Activated CD4-positive, alpha-beta T cell treated with anti-CD3 and anti-CD28 coated beads for 48 hours (primary cell): ENCODE measurements at regions not wholly inside any gene's neighbourhood (a gene's known extent, or its start where the extent isn't known, plus 50 kb on each side); places are given as distances from the start of the nearest gene placed in this dataset.
"Not testable (repeated sequence)": the region's sequence is repeated elsewhere in the genome, so short reads cannot be mapped to it uniquely, and the experiment has no call there.

Experiments
- DNase-seq: peaks from one replicate; pipeline ENCODE4 v3.0.0-alpha.2; 2020

DNA sequence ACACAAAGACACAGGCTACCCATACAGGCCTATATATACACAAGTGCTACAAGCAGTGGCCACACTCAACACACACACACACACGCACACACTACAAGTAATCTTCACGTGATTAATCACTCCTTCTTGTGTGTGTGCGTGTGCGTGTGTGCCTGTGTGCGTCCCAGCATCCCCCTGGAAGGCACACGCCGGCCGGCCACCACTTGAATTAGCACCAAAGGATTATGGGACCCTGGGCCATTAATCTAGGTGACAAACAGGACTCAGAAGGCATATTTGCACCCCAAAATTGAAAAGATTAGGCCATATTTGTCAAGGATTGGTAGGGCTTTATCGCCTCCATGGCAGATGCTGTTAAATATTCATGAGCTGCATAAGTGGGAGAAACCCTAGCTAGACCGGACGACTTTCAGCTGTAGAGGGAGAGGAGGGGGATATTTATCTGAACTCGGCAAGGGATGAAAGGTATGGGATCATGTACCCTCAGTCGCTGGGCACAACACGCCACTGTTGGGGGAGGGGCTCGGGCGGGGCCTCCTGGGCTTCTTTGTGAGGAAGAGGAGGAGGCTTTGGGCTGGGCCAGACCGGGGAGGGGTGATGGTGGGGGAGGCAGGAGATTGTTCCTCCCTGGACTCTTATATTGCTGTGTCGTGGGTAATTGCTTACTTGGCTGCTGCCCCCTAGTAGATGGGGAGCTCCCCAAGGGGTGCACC, 89.6 kb upstream of the LHX5 start:
- DNase-seq, result no peak

DNA sequence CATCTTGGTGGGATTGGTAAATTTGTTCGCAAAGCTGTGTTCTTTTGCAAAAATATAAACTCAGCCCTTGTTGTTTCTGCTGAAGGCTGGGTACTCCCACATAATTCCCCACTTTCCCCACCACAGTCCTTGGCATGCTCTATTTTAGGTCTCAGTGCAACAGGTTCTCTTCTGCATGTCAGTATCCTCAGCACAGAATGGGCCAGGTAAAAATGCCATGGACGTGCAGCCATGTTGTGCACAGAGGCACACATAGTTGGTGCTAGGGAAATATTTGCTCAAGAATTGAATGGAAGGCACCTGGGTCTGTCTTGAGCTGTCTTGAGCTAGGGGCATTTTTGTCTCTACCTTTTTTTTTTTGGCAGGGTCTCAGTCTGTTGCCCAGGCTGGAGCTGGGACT, 87.8 kb upstream of the LHX5 start:
- no peak for DNase-seq

DNA sequence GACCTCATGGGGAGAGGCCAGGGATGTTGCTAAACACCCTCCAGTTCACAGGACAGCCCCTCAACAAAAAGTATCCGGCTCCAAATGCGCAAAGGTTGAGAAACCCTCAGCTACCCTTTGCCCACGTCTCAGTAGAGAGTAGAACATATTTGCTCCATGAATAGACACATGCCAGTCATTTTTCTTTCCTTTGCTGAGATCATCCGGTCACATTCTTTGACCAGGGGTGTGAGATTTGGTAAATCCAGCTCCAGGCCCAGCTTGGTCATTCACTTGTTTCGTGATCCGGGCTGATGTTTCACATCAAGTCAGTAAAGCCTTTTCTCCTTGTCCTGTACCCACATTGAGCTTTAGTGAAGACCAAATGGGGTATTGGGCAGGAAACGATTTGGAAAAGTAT, 83.6 kb upstream of the LHX5 start:
- DNase-seq, result no peak

- DNase-seq, result no peak
These were observed 81.1 kb upstream of the LHX5 start for GRCh38 chr12:113552760-113553159.

GRCh38 chr12:113551563-113551962, 79.9 kb upstream of the LHX5 start:
- no peak for DNase-seq

- no peak for DNase-seq
These were observed 76.8 kb upstream of the LHX5 start for GRCh38 chr12:113548467-113548866.

DNA sequence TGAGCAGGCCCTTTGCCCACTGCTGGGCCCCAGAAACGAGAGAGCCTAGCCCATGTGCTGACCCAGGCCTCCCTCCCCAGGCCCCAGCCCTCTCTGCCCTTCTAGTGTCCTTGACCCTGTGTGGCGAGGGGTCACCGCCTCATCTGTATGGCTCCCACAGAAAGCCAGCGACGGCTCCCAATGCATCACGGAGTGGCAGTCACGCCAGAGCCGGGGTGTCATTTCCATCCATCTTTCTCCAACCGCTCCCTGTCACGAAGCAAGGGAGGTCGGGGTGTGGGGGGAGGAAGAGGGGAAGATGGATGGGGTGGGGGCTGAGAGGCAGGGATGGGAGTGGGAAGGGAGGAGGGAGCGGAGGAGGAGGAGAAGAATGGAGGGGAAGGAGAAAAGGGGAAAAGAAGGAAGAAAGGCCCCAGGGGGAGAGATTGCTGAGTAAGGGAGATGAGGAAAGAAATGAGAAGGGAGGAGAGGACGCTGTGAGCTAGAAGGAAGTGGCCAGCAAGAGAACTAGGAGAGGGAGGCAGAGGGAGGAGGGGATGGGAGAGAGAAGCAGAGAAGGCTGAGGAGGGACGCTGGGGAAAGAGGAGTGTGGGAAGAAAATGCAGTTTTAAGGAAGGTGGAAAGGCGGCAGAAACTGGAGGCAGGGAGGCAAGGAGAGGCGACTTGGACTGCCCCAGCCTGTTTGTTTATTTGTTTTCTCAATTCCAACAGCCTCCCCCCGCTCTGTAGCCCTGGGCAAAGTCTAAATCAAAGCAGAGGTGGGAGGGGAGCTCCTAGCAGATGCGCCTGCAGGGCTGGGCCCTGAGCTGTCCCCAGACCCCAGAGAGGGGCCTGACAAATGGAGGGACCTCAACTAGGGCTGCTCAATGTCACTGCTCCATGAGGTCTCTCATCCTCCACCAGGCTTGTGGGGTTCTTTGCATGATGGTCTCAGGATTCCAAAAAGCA, 75.5 kb upstream of the LHX5 start:
- no peak for DNase-seq

- DNase-seq, result peak; percentile 11
These were observed 66.0 kb upstream of the LHX5 start for GRCh38 chr12:113537751-113538087.

- DNase-seq, result no peak
These were observed 65.5 kb upstream of the LHX5 start for GRCh38 chr12:113537046-113537750.

DNA sequence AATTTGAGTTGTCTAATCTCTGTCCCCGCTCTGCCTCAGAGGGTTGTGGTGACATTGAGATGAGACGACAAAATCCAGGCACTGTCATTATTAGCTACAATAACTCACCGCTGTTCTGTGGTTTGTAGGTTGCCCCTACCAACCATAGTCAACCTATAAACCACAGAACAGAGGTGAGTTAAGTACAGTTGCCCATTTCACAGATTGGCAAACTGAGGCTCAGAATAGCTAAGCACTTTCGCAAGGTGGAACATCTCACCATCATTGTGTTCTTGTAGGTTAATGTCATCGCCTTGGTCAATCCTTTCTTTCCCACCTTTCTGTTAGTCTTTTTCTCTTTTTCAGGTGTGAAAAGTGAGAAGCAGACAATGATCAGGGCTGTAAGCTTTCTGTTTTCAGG, 63.4 kb upstream of the LHX5 start:
- DNase-seq, result no peak

- DNase-seq, result no peak
These were observed 62.9 kb upstream of the LHX5 start for GRCh38 chr12:113534555-113534954.

- DNase-seq, result no peak
These were observed 62.2 kb upstream of the LHX5 start for GRCh38 chr12:113533842-113534375.

DNA sequence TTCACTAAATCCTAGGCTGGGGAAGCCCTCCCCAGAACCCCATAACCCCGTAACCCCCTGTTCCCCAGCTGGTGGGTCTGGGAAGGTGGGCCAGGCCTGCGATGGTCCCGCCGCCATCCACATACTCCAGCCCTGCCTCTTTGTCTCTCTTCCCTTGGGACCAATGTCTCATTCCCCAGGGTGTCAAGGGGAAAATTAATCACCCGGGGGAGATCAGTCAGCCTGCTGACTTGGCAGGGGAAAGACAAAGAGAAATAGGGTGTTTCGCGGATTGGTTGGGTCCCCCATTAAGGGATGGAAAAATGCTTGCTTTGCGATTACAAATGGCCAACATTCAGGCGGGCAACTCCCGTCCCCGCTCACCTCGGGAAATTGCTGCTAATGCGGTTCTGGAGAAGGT, 60.6 kb upstream of the LHX5 start:
- no peak for DNase-seq

GRCh38 chr12:113531073-113531472, 59.4 kb upstream of the LHX5 start:
- not testable (repeated sequence) for DNase-seq

GRCh38 chr12:113528606-113529293, 57.1 kb upstream of the LHX5 start:
- no peak for DNase-seq

- DNase-seq, result no peak
These were observed 53.4 kb upstream of the LHX5 start for GRCh38 chr12:113525066-113525465.

DNA sequence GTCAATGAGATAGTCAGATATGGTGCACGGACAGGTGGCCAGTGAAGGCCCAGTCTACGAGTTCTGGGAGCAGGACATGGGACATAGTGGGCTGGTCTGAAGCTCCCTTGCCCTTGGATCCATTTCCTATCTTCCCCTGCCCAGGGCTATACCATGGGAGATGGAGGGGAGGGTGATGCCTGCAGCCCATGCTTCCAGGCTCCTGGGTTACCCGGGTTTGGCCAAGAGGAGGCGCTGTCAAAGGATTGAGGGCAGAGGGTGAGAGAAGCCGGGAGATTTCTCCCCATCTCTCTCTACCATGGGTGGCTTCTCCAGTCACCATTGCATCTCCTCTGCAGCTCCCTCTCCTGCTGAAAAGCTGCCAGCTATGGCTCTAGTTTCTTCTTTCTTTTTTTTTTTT, 52.8 kb upstream of the LHX5 start:
- DNase-seq, result no peak

GRCh38 chr12:113521708-113522107, 50.0 kb upstream of the LHX5 start:
- no peak for DNase-seq
